Small intestine (tissue), 7 donors: ENCODE measurements at regions not wholly inside any gene's neighbourhood (a gene's known extent, or its start where the extent isn't known, plus 50 kb on each side); places are given as distances from the start of the nearest gene placed in this dataset.
A peak's percentile ranks its signal among the peaks of the same experiment; 100 is the strongest.

ENCODE experiments used
- DNase-seq, 2 donors: peaks; one replicate each; pipeline versions ENCODE4 v3.0.0 to v3.0.0-alpha.2; 2013
- FAIRE-seq: peaks from 2 replicates; lab custom pipeline; 2012; peaks lifted over from hg19 to GRCh38; lab: Jason Lieb, UNC
- H3K27ac ChIP-seq, 3 donors: one replicate each; pipeline ENCODE4 v1.5.1; 2013; ENCODE audit warnings: low read length in 2 of 3, mild to moderate bottlenecking in 2 of 3, control low read depth in 1 of 3, inconsistent platforms in 1 of 3, low read depth in 1 of 3, moderate library complexity in 1 of 3
- H3K27me3 ChIP-seq, 3 donors: one replicate each; pipeline ENCODE4 v1.6.1; 2013; ENCODE audit warnings: low read length in 3 of 3, inconsistent platforms in 1 of 3; ENCODE audit not compliant: control insufficient read depth in 3 of 3, insufficient read depth in 3 of 3
- H3K36me3 ChIP-seq, 3 donors: one replicate each; pipeline ENCODE4 v1.6.1; 2013; ENCODE audit warnings: low read length in 3 of 3, inconsistent platforms in 1 of 3, low read depth in 1 of 3, mild to moderate bottlenecking in 1 of 3, moderate library complexity in 1 of 3; ENCODE audit not compliant: control insufficient read depth in 3 of 3, insufficient read depth in 2 of 3
- H3K4me1 ChIP-seq, 3 donors: one replicate each; pipeline ENCODE4 v1.6.1; 2013; ENCODE audit warnings: low read length in 2 of 3, inconsistent platforms in 1 of 3, low read depth in 1 of 3, mild to moderate bottlenecking in 1 of 3, moderate library complexity in 1 of 3; ENCODE audit not compliant: control insufficient read depth in 3 of 3, insufficient read depth in 2 of 3
- H3K4me3 ChIP-seq, 3 donors: one replicate each; pipeline ENCODE4 v1.5.1; 2013; ENCODE audit warnings: low read length in 3 of 3, control low read depth in 1 of 3, inconsistent platforms in 1 of 3, low read depth in 1 of 3, mild to moderate bottlenecking in 1 of 3, moderate library complexity in 1 of 3
- H3K9me3 ChIP-seq, 2 donors: one replicate each; pipeline ENCODE4 v1.6.1; 2013; ENCODE audit warnings: low read depth in 1 of 2, low read length in 1 of 2; ENCODE audit not compliant: control insufficient read depth in 2 of 2, insufficient read depth in 1 of 2
- WGBS, 3 donors: extraction: QIAGEN DNeasy Blood & Tissue Kit; methylation state at CpG; one replicate each; pipeline ENCODE4 v1.1.7; 2013; 5-methylcytosine and 5-hydroxymethylcytosine counted together
- donor health status: healthy with polysubstance abuse.
- donor health status: control.
- donor health status: control.
- donor health status: Bipolar disorder and iron deficiency.
- donor health status: healthy.

- Histone ChIP-seq H3K9me3 (no peaks in the 10 kb centered on the region), H3K27ac (no peak overlapping the region), H3K4me1 (no peaks in the 10 kb centered on the region), H3K4me3 (no peak overlapping the region), H3K27me3 (peaks cover 0 to 14% (median 4%) of the 10 kb centered on the region in 3 donors), H3K36me3 (no peaks in the 10 kb centered on the region)
- no peak for FAIRE-seq
- DNase-seq = no peak
These were observed 56.0 kb downstream of the EN1 start for GRCh38 chr2:118791483-118791882.

GRCh38 chr2:118786746-118787145 lies 60.7 kb downstream of the EN1 start:
- Histone ChIP-seq H3K4me1 (no peaks in the 10 kb centered on the region), H3K36me3 (no peaks in the 10 kb centered on the region), H3K27ac (no peak overlapping the region), H3K4me3 (no peak overlapping the region), H3K27me3 (peaks cover 0 to 11% (median 4%) of the 10 kb centered on the region in 3 donors), H3K9me3 (no peaks in the 10 kb centered on the region)
- 54 to 74% (median 65%) methylated on average over 7 of the region's 7 CpGs for WGBS, 3 donors
- no peak for FAIRE-seq
- DNase-seq = no peak

- DNase-seq (no peak), FAIRE-seq (no peak)
- no peaks in the 10 kb centered on the region for H3K4me1 ChIP-seq
- H3K27ac ChIP-seq = no peak overlapping the region
- H3K9me3 ChIP-seq = no peaks in the 10 kb centered on the region
- WGBS, 3 donors = 67 to 80% (median 73%) methylated on average over 6 of the region's 6 CpGs
- no peak overlapping the region for H3K4me3 ChIP-seq
- H3K27me3 ChIP-seq = peaks cover 0 to 9% (median 0%) of the 10 kb centered on the region in 3 donors
- H3K36me3 ChIP-seq = no peaks in the 10 kb centered on the region
These were observed 62.6 kb downstream of the EN1 start for GRCh38 chr2:118784860-118785259.

- H3K27ac ChIP-seq = no peak overlapping the region
- 38 to 63% (median 46%) methylated on average over 1 of the region's 1 CpG for WGBS, 3 donors
- FAIRE-seq (no peak), DNase-seq (no peak)
- no peak overlapping the region for H3K4me3 ChIP-seq
- no peaks in the 10 kb centered on the region for H3K9me3 ChIP-seq
- no peaks in the 10 kb centered on the region for H3K36me3 ChIP-seq
- peaks cover 0 to 8% (median 4%) of the 10 kb centered on the region in 3 donors for H3K27me3 ChIP-seq
- H3K4me1 ChIP-seq = peaks cover 0 to 4% (median 0%) of the 10 kb centered on the region in 3 donors
These were observed 68.1 kb downstream of the EN1 start for GRCh38 chr2:118779362-118779761.

GRCh38 chr2:118774458-118775133 lies 72.9 kb downstream of the EN1 start:
- no peaks in the 10 kb centered on the region for H3K9me3 ChIP-seq
- H3K36me3 ChIP-seq = no peaks in the 10 kb centered on the region
- 0 to 2% (median 1%) methylated on average over 45 of the region's 45 CpGs for WGBS, 3 donors
- DNase-seq (peak; percentile 25 to 62), FAIRE-seq (no peak)
- peak overlapping the region in 2 of 3 donors; percentile 22 for H3K4me3 ChIP-seq
- H3K4me1 ChIP-seq = peaks cover 0 to 4% (median 0%) of the 10 kb centered on the region in 3 donors
- no peak overlapping the region for H3K27ac ChIP-seq
- H3K27me3 ChIP-seq = peaks cover 0 to 36% (median 15%) of the 10 kb centered on the region in 3 donors

- WGBS, 3 donors = 23 to 42% (median 38%) methylated on average over 7 of the region's 7 CpGs
- FAIRE-seq = no peak
These were observed 73.6 kb downstream of the EN1 start for GRCh38 chr2:118773826-118774225.

GRCh38 chr2:118772487-118773200 lies 74.8 kb downstream of the EN1 start:
- peaks cover 0 to 34% (median 15%) of the 10 kb centered on the region in 3 donors for H3K27me3 ChIP-seq
- H3K36me3 ChIP-seq = no peaks in the 10 kb centered on the region
- H3K9me3 ChIP-seq = no peaks in the 10 kb centered on the region
- H3K27ac ChIP-seq = no peak overlapping the region
- H3K4me3 ChIP-seq = no peak overlapping the region
- peaks cover 0 to 4% (median 0%) of the 10 kb centered on the region in 3 donors for H3K4me1 ChIP-seq
- no peak for DNase-seq
- WGBS, 3 donors = 68 to 77% (median 70%) methylated on average over 21 to 22 of the region's 22 CpGs
- FAIRE-seq = no peak

More at GRCh38 chr2:118773826-118774225, 73.6 kb downstream of the EN1 start:
- no peak overlapping the region for H3K4me3 ChIP-seq
- no peaks in the 10 kb centered on the region for H3K36me3 ChIP-seq
- H3K27ac ChIP-seq = no peak overlapping the region
- H3K27me3 ChIP-seq = peaks cover 0 to 34% (median 15%) of the 10 kb centered on the region in 3 donors
- DNase-seq = peak in 1 of 2 donors; percentile 6
- H3K4me1 ChIP-seq = peaks cover 0 to 4% (median 0%) of the 10 kb centered on the region in 3 donors
- H3K9me3 ChIP-seq = no peaks in the 10 kb centered on the region

GRCh38 chr2:118769707-118770400 lies 77.6 kb downstream of the EN1 start:
- Histone ChIP-seq H3K36me3 (no peaks in the 10 kb centered on the region), H3K27ac (no peak overlapping the region), H3K27me3 (peaks cover 0 to 45% (median 12%) of the 10 kb centered on the region in 3 donors), H3K4me1 (no peaks in the 10 kb centered on the region), H3K9me3 (no peaks in the 10 kb centered on the region), H3K4me3 (no peak overlapping the region)
- DNase-seq = no peak
- 70 to 81% (median 79%) methylated on average over 6 of the region's 6 CpGs for WGBS, 3 donors
- no peak for FAIRE-seq
